OCI-LY1 (cell line): ENCODE measurements at regions not wholly inside any gene's neighbourhood (a gene's known extent, or its start where the extent isn't known, plus 50 kb on each side); places are given as distances from the start of the nearest gene placed in this dataset.

ENCODE experiments used
- EZH2 ChIP-seq: fragments of 200-600 bp; sonication (generic), shearing (Covaris generic); IDR thresholded peaks from 2 replicates; pipeline ENCODE4 v1.8.0; 2017; ENCODE audit warnings: borderline replicate concordance, mixed run types, mild to moderate bottlenecking, antibody characterized with exemption, low read length, moderate library complexity, mixed read lengths
- TF ChIP-seq, protein P1 (sequence below): fragments of 200-600 bp; sonication (generic), shearing (Covaris generic); IDR thresholded peaks from 2 replicates; pipeline ENCODE4 v1.5.1; 2017; ENCODE audit warnings: mild to moderate bottlenecking, antibody characterized with exemption, low read length, moderate library complexity, mixed read lengths

DNA sequence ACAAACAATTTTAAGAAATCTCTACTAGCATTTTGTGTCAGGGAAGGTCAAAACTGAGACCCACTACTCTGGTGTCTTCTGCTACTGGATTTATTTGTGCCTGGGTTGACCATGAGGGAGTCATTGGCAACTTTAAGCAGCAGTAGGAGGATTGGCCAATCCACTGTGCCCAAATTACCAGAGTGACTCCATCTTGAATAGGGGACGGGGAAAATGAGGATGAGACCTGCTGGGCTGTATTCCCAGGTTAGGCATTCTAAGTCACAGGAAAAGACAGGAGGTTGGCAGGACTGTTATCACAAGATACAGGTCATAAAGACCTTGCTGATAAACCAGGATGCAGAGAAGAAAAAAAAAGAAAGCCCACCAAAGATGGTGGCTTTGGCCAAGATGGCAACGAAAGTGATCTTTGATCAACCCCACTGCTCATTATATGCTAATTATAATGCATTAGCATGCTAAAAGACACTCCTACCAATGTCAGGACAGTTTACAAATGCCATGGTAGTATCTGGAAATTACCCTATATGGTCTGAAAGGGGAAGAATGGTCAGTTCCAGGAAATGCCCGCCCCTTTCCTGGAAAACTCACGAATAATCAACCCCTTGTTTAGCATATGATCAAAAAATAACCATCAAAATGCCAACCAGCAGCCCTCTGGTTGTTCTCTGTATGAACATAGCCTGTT is 200.9 kb downstream of the LTN1 start:
- TF ChIP-seq, protein P1, sequence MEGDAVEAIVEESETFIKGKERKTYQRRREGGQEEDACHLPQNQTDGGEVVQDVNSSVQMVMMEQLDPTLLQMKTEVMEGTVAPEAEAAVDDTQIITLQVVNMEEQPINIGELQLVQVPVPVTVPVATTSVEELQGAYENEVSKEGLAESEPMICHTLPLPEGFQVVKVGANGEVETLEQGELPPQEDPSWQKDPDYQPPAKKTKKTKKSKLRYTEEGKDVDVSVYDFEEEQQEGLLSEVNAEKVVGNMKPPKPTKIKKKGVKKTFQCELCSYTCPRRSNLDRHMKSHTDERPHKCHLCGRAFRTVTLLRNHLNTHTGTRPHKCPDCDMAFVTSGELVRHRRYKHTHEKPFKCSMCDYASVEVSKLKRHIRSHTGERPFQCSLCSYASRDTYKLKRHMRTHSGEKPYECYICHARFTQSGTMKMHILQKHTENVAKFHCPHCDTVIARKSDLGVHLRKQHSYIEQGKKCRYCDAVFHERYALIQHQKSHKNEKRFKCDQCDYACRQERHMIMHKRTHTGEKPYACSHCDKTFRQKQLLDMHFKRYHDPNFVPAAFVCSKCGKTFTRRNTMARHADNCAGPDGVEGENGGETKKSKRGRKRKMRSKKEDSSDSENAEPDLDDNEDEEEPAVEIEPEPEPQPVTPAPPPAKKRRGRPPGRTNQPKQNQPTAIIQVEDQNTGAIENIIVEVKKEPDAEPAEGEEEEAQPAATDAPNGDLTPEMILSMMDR: no peak
- TF ChIP-seq EZH2: no peak
